DND-41 (cell line): ENCODE measurements at regions not wholly inside any gene's neighbourhood (a gene's known extent, or its start where the extent isn't known, plus 50 kb on each side); places are given as distances from the start of the nearest gene placed in this dataset.

Experiments used
- ATAC-seq: fragments of 200-7000 bp; cut with Tn5 transposase; 3 replicates; pipeline ENCODE4 v1.9.1; 2021; ENCODE audit warnings: low read depth; ENCODE audit not compliant: insufficient read depth
- DNase-seq: peaks from one replicate; pipeline ENCODE4 v3.0.0-alpha.2; 2020
- H2AFZ ChIP-seq: 2 replicates; pipeline ENCODE4 v1.6.0; 2012; ENCODE audit warnings: low read depth, low read length
- H3K27ac ChIP-seq: 2 replicates; pipeline ENCODE4 v1.5.1; 2012; ENCODE audit warnings: low read length, inconsistent platforms
- H3K27me3 ChIP-seq: fragments of 200-600 bp; sonication (generic); 2 replicates; pipeline ENCODE4 v1.6.0; 2012; ENCODE audit warnings: low read length, mild to moderate bottlenecking, inconsistent platforms; ENCODE audit not compliant: insufficient read depth, poor library complexity
- H3K36me3 ChIP-seq: 2 replicates; pipeline ENCODE4 v1.5.1; 2012; ENCODE audit warnings: low read length, inconsistent platforms; ENCODE audit not compliant: insufficient read depth
- H3K4me1 ChIP-seq: 2 replicates; pipeline ENCODE4 v1.5.1; 2012; ENCODE audit warnings: mild to moderate bottlenecking, low read length; ENCODE audit not compliant: insufficient read depth
- H3K4me2 ChIP-seq: 2 replicates; pipeline ENCODE4 v1.6.0; 2012; ENCODE audit warnings: mild to moderate bottlenecking, moderate library complexity, low read length, inconsistent platforms; ENCODE audit not compliant: insufficient read depth
- H3K4me3 ChIP-seq, 2 experiments: fragments of 200-600 bp in 1 of 2; shearing (Covaris generic) in 1 of 2; 2 replicates each; pipeline ENCODE4 v1.5.1; 2012 to 2016; ENCODE audit warnings: inconsistent platforms in 2 of 2, low read length in 2 of 2, mild to moderate bottlenecking in 2 of 2, low read depth in 1 of 2, moderate library complexity in 1 of 2
- H3K79me2 ChIP-seq: 2 replicates; pipeline ENCODE4 v1.6.0; 2012; ENCODE audit warnings: low read length, inconsistent platforms; ENCODE audit not compliant: insufficient read depth
- H3K9ac ChIP-seq: 2 replicates; pipeline ENCODE4 v1.6.0; 2012; ENCODE audit warnings: low read depth, mild to moderate bottlenecking, inconsistent platforms, low read length, moderate library complexity
- H3K9me3 ChIP-seq: 2 replicates; pipeline ENCODE4 v1.5.1; 2012; ENCODE audit warnings: low read length, moderate library complexity, mild to moderate bottlenecking, inconsistent platforms; ENCODE audit not compliant: insufficient read depth, severe bottlenecking
- H4K20me1 ChIP-seq: 2 replicates; pipeline ENCODE4 v1.6.0; 2012; ENCODE audit warnings: low read length; ENCODE audit not compliant: insufficient read depth
- EZH2 ChIP-seq: IDR thresholded peaks from 3 replicates; pipeline ENCODE4 v1.6.1; 2012; ENCODE audit warnings: borderline replicate concordance, low read depth, mild to moderate bottlenecking, moderate library complexity, low read length, inconsistent platforms; ENCODE audit not compliant: severe bottlenecking
- TF ChIP-seq, protein P1 (sequence below): IDR thresholded peaks from 2 replicates; pipeline ENCODE4 v1.5.1; 2012; ENCODE audit warnings: borderline replicate concordance, low read length, moderate library complexity, mild to moderate bottlenecking; ENCODE audit not compliant: poor library complexity, severe bottlenecking; ENCODE audit errors: extremely low read depth

DNA sequence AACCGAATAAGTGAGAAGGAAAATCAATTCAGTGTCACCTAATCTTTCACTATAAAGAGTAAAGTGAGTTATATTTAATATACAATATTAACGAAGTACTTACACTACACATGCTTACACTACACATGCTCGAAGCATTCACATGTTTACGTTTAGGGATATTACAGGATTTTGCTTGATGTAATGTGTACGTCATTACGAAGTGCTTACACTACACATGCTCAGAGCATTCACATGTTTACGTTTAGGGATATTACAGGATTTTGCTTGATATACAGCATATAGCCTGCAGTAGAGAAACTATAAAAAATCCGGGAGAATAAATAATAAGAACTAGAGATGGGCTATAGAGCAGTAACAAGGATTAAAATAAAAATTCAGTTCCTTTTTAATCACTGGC is 538.8 kb upstream of the CXADR start:
- no peaks in the 10 kb centered on the region for H3K9me3 ChIP-seq
- no peak overlapping the region for H3K27ac ChIP-seq
- no peaks in the 10 kb centered on the region for H3K27me3 ChIP-seq
- no peaks in the 10 kb centered on the region for H4K20me1 ChIP-seq
- H3K4me2 ChIP-seq = no peak overlapping the region
- H3K4me3 ChIP-seq = no peak overlapping the region
- H2AFZ ChIP-seq = no peak overlapping the region
- peaks cover 7% of the 10 kb centered on the region for H3K4me1 ChIP-seq
- ATAC-seq (no peak), DNase-seq (no peak)
- no peak for TF ChIP-seq EZH2
- TF ChIP-seq, protein P1, sequence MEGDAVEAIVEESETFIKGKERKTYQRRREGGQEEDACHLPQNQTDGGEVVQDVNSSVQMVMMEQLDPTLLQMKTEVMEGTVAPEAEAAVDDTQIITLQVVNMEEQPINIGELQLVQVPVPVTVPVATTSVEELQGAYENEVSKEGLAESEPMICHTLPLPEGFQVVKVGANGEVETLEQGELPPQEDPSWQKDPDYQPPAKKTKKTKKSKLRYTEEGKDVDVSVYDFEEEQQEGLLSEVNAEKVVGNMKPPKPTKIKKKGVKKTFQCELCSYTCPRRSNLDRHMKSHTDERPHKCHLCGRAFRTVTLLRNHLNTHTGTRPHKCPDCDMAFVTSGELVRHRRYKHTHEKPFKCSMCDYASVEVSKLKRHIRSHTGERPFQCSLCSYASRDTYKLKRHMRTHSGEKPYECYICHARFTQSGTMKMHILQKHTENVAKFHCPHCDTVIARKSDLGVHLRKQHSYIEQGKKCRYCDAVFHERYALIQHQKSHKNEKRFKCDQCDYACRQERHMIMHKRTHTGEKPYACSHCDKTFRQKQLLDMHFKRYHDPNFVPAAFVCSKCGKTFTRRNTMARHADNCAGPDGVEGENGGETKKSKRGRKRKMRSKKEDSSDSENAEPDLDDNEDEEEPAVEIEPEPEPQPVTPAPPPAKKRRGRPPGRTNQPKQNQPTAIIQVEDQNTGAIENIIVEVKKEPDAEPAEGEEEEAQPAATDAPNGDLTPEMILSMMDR = no peak
- H3K9ac ChIP-seq = no peak overlapping the region
- H3K36me3 ChIP-seq = no peaks in the 10 kb centered on the region
- no peaks in the 10 kb centered on the region for H3K79me2 ChIP-seq

DNA sequence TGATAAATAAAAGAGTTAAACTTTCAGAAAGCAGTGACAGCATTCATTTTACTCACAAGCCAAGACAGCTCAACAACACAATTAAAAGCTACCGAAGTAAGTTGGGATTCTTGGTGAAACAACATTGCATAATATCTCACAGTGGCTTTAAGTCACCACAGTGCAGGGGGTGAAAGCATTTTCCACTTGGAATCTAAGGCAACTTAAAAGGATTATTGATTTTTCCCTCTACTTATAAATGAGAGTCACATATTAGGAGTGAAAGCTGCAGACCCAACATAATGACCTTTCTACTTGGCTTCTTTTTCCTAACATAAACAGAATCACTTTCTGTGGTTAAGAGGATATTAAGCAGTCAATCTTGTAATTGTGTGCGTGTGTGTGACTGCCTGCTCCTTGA is 536.6 kb upstream of the CXADR start:
- TF ChIP-seq, protein P1 = no peak
- no peak for TF ChIP-seq EZH2
- no peak overlapping the region for H3K27ac ChIP-seq
- no peak for DNase-seq

DNA sequence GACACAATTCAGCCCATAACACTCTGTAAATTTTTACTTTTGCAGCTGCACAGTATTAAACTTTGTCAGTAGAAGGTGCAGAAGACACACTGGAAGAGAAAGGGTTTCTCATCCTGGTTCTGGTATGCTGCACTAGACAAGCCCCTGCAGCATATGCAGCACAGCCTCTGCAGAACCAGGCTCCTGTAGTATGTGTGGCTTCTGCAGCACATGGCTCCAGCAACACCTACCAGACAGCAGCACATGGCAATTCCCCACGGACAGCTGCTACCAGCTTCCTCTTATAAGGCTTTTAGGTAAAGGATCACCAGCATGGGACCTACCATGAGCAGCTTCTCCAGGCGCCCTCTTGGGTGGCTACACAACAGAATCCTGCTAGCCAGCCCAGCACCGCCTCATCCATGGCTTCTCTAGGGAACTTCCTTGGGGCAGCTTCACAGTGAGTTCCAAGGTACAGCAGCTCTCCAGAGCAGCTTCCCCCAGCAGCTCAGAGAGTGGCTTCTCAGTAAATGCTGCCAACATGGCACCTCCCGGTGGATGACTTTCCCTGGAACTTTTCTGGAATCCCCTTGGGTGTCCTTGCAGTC is 534.4 kb upstream of the CXADR start:
- Histone ChIP-seq H2AFZ (no peak overlapping the region), H3K9ac (no peak overlapping the region), H4K20me1 (no peaks in the 10 kb centered on the region), H3K36me3 (no peaks in the 10 kb centered on the region), H3K4me1 (peaks cover 7% of the 10 kb centered on the region), H3K4me2 (no peak overlapping the region), H3K79me2 (no peaks in the 10 kb centered on the region), H3K27me3 (no peaks in the 10 kb centered on the region), H3K9me3 (no peaks in the 10 kb centered on the region), H3K4me3 (no peak overlapping the region), H3K27ac (no peak overlapping the region)
- ATAC-seq (peak; percentile 52; the same call in 1 of the 3 replicates), DNase-seq (no peak)
- TF ChIP-seq, protein P1 = no peak
- no peak for TF ChIP-seq EZH2

More for the DNA sequence above, 536.6 kb upstream of the CXADR start:
- H3K4me3 ChIP-seq = no peak overlapping the region
- H4K20me1 ChIP-seq = no peaks in the 10 kb centered on the region
- H3K79me2 ChIP-seq = no peaks in the 10 kb centered on the region
- no peak overlapping the region for H3K9ac ChIP-seq
- H3K4me1 ChIP-seq = peaks cover 7% of the 10 kb centered on the region
- no peaks in the 10 kb centered on the region for H3K27me3 ChIP-seq
- no peaks in the 10 kb centered on the region for H3K9me3 ChIP-seq
- H3K36me3 ChIP-seq = no peaks in the 10 kb centered on the region
- ATAC-seq = no peak
- H2AFZ ChIP-seq = no peak overlapping the region
- H3K4me2 ChIP-seq = no peak overlapping the region
